GM21717 (cell line): ENCODE measurements at regions not wholly inside any gene's neighbourhood (a gene's known extent, or its start where the extent isn't known, plus 50 kb on each side); places are given as distances from the start of the nearest gene placed in this dataset.
A peak's percentile ranks its signal among the peaks of the same experiment; 100 is the strongest.
"Not testable (repeated sequence)": the region's sequence is repeated elsewhere in the genome, so short reads cannot be mapped to it uniquely, and the experiment has no call there.

Experiments
- ATAC-seq: cut with Tn5 transposase; IDR thresholded peaks from one replicate; pipeline ENCODE4 v1.9.1; 2021; ENCODE audit warnings: mild to moderate bottlenecking, moderate library complexity; ENCODE audit not compliant: unreplicated experiment

DNA sequence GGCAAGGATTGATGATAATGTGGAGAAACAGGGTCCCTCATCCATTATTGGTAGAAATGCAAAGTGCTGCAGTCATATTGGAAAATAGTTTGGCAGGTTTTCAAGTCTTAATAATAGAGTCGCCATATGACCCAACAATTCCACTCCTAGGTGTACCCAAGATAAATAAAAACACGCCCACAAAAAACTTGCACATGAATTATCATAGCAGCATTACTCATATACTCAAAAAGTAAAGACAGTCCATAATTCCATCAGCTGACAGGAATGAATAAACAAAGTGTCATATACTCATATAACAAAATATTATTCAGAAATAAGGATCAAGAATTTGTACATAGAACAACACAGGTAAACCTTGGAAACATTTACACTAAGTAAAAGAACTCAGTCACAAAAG lies 242.9 kb upstream of the FTMT start:
- ATAC-seq = no peak

- no peak for ATAC-seq
Observed at GRCh38 chr5:121624035-121624434, 227.6 kb upstream of the FTMT start.

- ATAC-seq = no peak
Observed at GRCh38 chr5:121628783-121629182, 222.9 kb upstream of the FTMT start.

DNA sequence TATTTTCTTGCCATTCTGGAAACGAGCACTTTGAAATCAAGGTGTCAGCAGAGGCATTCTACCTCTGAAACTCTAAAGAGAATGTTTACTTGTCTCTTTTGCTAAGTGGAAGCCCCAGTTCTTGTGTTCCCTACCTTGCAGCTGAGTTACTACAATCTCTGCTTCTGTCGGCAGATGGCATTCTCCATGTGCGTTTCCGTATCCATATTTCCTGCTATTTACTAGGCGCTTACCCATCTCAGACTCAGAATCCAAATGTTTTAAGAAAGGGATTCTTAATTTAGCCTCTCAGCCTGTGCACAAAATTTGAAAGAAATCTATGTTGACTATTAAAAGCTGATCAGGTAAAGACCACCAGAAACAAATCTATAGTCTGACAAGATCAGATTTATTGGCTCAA lies 221.3 kb upstream of the FTMT start:
- ATAC-seq = no peak

- ATAC-seq = no peak
Observed at GRCh38 chr5:121634946-121635345, 216.7 kb upstream of the FTMT start.

- ATAC-seq = no peak
Observed at GRCh38 chr5:121638126-121638525, 213.6 kb upstream of the FTMT start.

DNA sequence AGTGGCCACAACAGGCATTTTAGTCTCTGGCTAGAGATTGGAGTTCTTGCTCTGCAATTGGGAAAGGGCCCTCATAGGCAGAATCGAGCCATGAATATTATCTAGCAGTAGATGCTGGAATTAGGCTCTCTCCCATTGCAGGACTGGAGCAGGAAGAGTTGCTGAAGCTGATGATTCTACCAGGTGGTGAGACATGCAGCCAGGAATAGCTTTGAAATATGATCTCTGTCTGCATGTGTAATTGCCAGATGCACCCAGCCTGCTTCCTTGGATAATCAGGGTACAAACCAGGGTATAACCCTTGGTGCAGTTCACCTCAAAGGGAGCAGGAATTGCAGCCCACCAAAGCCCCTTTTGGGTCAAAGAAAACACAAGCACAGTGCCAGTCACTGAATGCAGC lies 211.4 kb upstream of the FTMT start:
- no peak for ATAC-seq

DNA sequence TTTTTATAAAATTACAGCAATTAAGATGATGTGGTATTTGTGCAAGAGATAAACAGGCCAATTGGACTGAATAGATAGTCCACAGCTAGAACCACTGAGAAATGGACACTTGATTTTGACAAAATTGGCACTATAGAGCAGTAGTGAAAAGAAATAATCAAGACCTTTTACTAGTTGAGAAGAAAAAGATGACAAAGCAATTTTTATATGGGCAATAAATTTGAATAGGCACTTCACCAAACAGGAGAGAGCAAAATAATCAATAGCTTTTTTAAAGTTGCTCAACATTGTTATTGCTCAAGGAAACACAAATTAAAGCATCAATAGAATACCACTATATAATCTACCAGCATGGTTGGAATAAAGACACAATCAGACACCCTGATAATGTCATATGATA lies 193.5 kb upstream of the FTMT start:
- ATAC-seq = no peak

DNA sequence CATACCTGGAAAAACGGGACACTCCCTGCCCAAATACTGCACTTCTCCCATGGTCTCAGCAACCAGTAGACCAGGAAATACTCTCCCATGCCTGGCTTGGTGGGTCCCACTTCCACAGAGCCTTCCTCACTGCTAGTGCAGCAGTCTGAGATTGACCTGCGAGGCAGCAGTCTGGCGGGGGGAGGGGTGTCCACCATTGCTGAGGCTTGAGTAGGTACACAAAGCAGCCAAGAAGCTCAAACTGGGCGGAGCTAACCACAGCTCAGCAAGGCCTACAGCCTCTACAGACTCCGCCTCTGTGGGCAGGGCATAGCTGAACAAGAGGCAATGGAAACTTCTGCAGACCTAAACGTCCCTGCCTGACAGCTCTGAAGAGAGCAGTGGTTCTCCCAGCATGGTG lies 191.5 kb upstream of the FTMT start:
- no peak for ATAC-seq

DNA sequence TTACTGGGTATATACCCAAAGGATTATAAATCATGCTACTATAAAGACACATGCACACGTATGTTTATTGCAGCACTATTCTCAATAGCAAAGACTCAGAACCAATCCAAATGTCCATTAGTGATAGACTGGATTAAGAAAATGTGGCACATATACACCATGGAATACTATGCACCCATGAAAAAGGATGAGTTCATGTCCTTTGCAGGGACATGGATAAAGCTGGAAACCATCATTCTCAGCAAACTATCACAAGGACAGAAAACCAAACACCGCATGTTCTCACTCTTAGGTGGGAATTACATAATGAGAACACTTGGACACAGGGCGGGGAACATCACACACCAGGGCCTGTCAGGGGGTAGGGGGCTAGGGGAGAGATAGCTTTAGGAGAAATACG lies 186.1 kb upstream of the FTMT start:
- not testable (repeated sequence) for ATAC-seq

- ATAC-seq = no peak
Observed at GRCh38 chr5:121667292-121667691, 184.4 kb upstream of the FTMT start.

GRCh38 chr5:121668635-121669034 lies 183.0 kb upstream of the FTMT start:
- no peak for ATAC-seq

GRCh38 chr5:121671624-121672023 lies 180.1 kb upstream of the FTMT start:
- ATAC-seq = no peak

GRCh38 chr5:121675924-121676323 lies 175.8 kb upstream of the FTMT start:
- ATAC-seq = no peak

GRCh38 chr5:121681229-121681855 lies 170.3 kb upstream of the FTMT start:
- no peak for ATAC-seq

GRCh38 chr5:121688126-121688525 lies 163.6 kb upstream of the FTMT start:
- no peak for ATAC-seq

DNA sequence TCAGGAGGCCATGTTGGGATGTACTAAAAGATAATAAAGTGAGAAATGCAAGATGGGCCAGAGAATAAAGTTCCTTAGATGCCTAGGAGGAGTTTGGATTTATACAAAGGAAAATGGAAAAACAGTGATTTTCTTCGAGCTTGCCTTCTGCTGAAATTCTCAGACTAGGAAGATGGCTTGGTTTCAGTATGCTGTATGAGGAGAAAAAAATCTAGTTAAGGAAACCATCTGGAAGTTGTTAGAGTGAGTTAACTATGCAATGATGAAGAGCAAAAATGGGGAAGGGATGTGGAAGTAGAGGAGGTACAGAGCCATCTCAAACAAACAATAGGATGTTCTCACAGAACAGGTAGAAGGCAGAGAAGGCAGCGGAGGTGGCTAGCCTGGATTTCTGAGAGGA lies 162.9 kb upstream of the FTMT start:
- no peak for ATAC-seq

- no peak for ATAC-seq
Observed at GRCh38 chr5:121691478-121691877, 160.2 kb upstream of the FTMT start.

DNA sequence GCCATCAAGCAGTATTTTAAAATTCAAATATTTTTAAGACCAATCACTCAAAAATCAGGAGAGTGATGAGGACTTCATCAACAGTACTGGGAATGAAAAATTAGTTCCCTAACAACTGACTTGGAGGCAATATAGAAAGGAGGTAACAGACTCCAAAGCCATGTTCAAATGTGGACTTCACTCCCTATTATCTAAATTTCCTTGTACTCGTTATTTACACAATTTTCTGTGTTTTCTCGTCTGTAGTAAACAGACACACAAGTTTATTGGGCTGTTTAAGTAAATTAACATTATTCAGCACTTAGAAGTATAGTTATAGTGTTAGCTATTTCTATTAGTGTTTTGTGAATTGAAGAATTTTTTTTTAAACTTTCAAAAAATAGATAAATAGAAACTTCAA lies 159.5 kb upstream of the FTMT start:
- ATAC-seq = no peak

- ATAC-seq = no peak
Observed at GRCh38 chr5:121693864-121694263, 157.8 kb upstream of the FTMT start.

DNA sequence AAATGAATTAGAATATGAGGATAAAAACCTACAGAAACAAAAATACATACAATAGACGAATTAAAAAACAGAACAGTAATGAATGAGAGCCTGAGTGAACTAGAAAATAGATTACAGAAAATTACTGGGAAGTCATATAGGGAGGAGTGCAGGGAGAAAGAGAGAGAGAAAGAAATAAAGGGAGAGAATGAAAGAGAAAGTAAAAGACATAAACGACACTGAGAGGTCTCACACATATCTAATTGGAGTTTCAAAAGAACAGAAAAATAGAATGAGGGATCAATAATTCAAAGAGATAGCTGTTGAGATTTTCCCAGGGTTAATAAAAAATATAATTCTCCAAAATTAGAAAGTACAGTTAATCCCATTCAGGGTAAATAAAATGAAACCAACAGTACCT lies 156.4 kb upstream of the FTMT start:
- ATAC-seq = peak; percentile 52

DNA sequence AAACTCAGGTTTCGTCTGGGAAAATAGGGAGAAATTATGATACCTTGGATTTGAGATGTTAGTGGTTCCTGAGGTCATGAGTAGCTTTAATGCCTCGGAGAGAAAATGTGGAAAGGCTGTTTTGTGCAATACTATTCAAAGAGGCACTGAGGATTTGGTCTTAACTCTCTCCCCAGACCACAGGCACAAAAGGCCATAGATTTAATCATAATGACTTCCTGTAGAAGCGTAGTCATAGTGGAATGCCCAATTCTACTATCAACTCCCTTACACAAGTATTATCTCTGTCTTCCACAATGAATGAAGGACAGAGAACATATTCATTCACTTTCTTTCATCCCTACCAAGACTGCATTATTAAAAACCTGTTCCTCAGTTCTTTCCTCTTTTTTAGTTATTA lies 153.0 kb upstream of the FTMT start:
- ATAC-seq = no peak

DNA sequence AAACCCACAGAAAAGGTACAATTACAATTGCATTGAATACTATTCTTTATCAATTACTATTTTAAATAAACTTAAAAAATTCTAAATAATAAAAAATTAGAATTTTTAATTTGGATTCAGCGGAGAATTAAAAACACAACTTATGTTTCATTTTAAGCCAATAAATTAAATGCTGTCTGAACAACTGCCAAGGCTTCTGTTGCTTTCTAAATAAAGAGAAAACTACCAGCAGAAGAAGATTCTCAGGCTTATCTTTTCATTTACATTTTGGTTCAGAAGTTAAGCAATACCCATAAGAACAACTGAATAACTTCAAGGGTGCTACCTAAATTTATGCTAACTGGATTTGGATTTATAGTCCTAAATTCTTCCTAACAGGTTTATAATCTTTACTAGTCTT lies 150.0 kb upstream of the FTMT start:
- ATAC-seq = no peak

DNA sequence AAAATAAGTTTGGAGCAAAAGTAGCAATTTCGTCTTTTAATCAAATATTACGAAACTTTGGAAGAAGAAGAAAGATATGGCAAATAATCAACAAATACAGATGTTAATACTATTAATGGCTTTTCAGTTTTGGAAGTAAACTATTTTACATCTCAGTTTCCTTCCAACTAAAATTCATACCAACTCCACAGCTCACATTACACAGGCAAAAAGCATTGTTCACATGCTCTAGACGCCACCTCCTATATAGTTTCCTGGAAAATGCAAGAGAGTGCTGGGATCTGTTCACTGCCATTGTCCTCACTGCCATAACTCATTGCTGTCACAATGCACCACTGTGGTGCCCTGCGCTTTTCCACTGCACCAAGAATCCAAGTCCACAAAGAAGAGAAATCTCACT lies 149.0 kb upstream of the FTMT start:
- no peak for ATAC-seq
